Liver (tissue), 3 donors: ENCODE measurements at regions not wholly inside any gene's neighbourhood (a gene's known extent, or its start where the extent isn't known, plus 50 kb on each side); places are given as distances from the start of the nearest gene placed in this dataset.

Source experiments
- EGR1 ChIP-seq, 2 donors: IDR thresholded peaks; 2 replicates each; pipeline ENCODE4 v1.6.1; 2016 to 2018; ENCODE audit warnings: antibody characterized with exemption in 2 of 2, low read depth in 2 of 2
- FOXA1 ChIP-seq: IDR thresholded peaks from 2 replicates; pipeline ENCODE4 v1.6.1; 2016; ENCODE audit warnings: antibody characterized with exemption
- GABPA ChIP-seq, 2 donors: IDR thresholded peaks in 1 of 2; conservative IDR thresholded peaks in 1 of 2; 2 replicates each; pipeline ENCODE4 v1.6.1; 2016; ENCODE audit warnings: antibody characterized with exemption in 2 of 2, mild to moderate bottlenecking in 1 of 2, moderate library complexity in 1 of 2
- JUND ChIP-seq, 2 donors: IDR thresholded peaks; 2 replicates each; pipeline ENCODE4 v1.6.1; 2016; ENCODE audit warnings: antibody characterized with exemption in 2 of 2
- RAD21 ChIP-seq, 2 donors: IDR thresholded peaks; 2 replicates each; pipeline ENCODE4 v1.6.1; 2016; ENCODE audit warnings: antibody characterized with exemption in 2 of 2, mild to moderate bottlenecking in 2 of 2
- RXRA ChIP-seq, 2 donors: IDR thresholded peaks; 2 replicates each; pipeline ENCODE4 v1.6.1; 2017 to 2018; ENCODE audit warnings: antibody characterized with exemption in 2 of 2, mild to moderate bottlenecking in 1 of 2
- SP1 ChIP-seq: IDR thresholded peaks from 2 replicates; pipeline ENCODE4 v1.6.1; 2018; ENCODE audit warnings: antibody characterized with exemption, mild to moderate bottlenecking
- TAF1 ChIP-seq: conservative IDR thresholded peaks from 2 replicates; pipeline ENCODE4 v1.6.1; 2016; ENCODE audit warnings: antibody characterized with exemption, mild to moderate bottlenecking
- YY1 ChIP-seq: IDR thresholded peaks from 2 replicates; pipeline ENCODE4 v1.6.1; 2016; ENCODE audit warnings: antibody characterized with exemption, mild to moderate bottlenecking
- TF ChIP-seq, protein P1 (sequence below): fragments of 150-350 bp; IDR thresholded peaks from 2 replicates; pipeline ENCODE4 v1.5.1; 2017; ENCODE audit warnings: improper control_type of control experiment, low read depth, low read length; ENCODE audit not compliant: missing input control
- TF ChIP-seq, protein P2 (sequence below): IDR thresholded peaks from 2 replicates; pipeline ENCODE4 v1.6.1; 2016; ENCODE audit warnings: antibody characterized with exemption, mild to moderate bottlenecking
- TF ChIP-seq, protein P3 (sequence below): IDR thresholded peaks from 2 replicates; pipeline ENCODE4 v1.6.1; 2016; ENCODE audit warnings: antibody characterized with exemption
- TF ChIP-seq, protein P4 (sequence below): IDR thresholded peaks from 2 replicates; pipeline ENCODE4 v1.6.1; 2016; ENCODE audit warnings: antibody characterized with exemption
- donor health status: healthy.
- donor health status: healthy.

DNA sequence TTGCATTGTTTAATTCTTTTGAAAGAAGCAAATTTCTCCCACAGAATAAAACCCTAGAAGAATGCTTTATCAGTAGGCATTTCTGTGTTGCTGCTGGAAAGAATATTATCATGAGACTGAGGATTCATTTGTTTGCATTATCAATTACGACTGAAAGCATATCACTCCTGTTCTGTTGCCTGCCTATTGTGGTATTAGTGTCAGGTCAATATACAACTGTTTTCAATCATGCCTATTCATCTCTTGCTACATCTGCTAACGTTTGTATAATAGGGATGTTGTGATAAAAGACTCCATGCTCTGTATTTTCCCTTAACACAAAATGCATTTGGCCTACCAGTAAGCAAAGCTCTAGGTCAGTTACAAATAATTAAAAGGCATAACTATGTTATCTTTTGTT, 221.5 kb downstream of the PTPRC start:
- TF ChIP-seq, protein P1, sequence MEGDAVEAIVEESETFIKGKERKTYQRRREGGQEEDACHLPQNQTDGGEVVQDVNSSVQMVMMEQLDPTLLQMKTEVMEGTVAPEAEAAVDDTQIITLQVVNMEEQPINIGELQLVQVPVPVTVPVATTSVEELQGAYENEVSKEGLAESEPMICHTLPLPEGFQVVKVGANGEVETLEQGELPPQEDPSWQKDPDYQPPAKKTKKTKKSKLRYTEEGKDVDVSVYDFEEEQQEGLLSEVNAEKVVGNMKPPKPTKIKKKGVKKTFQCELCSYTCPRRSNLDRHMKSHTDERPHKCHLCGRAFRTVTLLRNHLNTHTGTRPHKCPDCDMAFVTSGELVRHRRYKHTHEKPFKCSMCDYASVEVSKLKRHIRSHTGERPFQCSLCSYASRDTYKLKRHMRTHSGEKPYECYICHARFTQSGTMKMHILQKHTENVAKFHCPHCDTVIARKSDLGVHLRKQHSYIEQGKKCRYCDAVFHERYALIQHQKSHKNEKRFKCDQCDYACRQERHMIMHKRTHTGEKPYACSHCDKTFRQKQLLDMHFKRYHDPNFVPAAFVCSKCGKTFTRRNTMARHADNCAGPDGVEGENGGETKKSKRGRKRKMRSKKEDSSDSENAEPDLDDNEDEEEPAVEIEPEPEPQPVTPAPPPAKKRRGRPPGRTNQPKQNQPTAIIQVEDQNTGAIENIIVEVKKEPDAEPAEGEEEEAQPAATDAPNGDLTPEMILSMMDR, result no peak
- TF ChIP-seq SP1 (no peak), RAD21 (IDR thresholded peaks at IDR 0.05) (no peak), TAF1 (no peak), GABPA (IDR thresholded peaks at IDR 0.05 in 1 of 2, conservative IDR thresholded peaks at IDR 0.05 in 1 of 2) (no peak), JUND (IDR thresholded peaks at IDR 0.05) (no peak), YY1 (no peak), FOXA1 (no peak), EGR1 (IDR thresholded peaks at IDR 0.05; ENCODE audit: low read depth in 2 of 2) (no peak), RXRA (IDR thresholded peaks at IDR 0.05) (no peak)
- TF ChIP-seq, protein P2, sequence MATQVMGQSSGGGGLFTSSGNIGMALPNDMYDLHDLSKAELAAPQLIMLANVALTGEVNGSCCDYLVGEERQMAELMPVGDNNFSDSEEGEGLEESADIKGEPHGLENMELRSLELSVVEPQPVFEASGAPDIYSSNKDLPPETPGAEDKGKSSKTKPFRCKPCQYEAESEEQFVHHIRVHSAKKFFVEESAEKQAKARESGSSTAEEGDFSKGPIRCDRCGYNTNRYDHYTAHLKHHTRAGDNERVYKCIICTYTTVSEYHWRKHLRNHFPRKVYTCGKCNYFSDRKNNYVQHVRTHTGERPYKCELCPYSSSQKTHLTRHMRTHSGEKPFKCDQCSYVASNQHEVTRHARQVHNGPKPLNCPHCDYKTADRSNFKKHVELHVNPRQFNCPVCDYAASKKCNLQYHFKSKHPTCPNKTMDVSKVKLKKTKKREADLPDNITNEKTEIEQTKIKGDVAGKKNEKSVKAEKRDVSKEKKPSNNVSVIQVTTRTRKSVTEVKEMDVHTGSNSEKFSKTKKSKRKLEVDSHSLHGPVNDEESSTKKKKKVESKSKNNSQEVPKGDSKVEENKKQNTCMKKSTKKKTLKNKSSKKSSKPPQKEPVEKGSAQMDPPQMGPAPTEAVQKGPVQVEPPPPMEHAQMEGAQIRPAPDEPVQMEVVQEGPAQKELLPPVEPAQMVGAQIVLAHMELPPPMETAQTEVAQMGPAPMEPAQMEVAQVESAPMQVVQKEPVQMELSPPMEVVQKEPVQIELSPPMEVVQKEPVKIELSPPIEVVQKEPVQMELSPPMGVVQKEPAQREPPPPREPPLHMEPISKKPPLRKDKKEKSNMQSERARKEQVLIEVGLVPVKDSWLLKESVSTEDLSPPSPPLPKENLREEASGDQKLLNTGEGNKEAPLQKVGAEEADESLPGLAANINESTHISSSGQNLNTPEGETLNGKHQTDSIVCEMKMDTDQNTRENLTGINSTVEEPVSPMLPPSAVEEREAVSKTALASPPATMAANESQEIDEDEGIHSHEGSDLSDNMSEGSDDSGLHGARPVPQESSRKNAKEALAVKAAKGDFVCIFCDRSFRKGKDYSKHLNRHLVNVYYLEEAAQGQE, result no peak
- TF ChIP-seq, protein P3, sequence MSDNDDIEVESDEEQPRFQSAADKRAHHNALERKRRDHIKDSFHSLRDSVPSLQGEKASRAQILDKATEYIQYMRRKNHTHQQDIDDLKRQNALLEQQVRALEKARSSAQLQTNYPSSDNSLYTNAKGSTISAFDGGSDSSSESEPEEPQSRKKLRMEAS, result no peak
- TF ChIP-seq, protein P4, sequence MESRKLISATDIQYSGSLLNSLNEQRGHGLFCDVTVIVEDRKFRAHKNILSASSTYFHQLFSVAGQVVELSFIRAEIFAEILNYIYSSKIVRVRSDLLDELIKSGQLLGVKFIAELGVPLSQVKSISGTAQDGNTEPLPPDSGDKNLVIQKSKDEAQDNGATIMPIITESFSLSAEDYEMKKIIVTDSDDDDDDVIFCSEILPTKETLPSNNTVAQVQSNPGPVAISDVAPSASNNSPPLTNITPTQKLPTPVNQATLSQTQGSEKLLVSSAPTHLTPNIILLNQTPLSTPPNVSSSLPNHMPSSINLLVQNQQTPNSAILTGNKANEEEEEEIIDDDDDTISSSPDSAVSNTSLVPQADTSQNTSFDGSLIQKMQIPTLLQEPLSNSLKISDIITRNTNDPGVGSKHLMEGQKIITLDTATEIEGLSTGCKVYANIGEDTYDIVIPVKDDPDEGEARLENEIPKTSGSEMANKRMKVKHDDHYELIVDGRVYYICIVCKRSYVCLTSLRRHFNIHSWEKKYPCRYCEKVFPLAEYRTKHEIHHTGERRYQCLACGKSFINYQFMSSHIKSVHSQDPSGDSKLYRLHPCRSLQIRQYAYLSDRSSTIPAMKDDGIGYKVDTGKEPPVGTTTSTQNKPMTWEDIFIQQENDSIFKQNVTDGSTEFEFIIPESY, result no peak
